ENCODE measurements at regions not wholly inside any gene's neighbourhood (a gene's known extent, or its start where the extent isn't known, plus 50 kb on each side); places are given as distances from the start of the nearest gene placed in this dataset.
"Not testable (repeated sequence)": the region's sequence is repeated elsewhere in the genome, so short reads cannot be mapped to it uniquely, and the experiment has no call there.

GRCh38 chr6:149244105-149244504, 73.4 kb upstream of the TAB2 start:
- no peak for DNase-seq

GRCh38 chr6:149246691-149247384, 70.7 kb upstream of the TAB2 start:
- DNase-seq, result no peak

- DNase-seq, result no peak
Observed at GRCh38 chr6:149247385-149247763, 70.1 kb upstream of the TAB2 start.

- DNase-seq, result not testable (repeated sequence)
Observed at GRCh38 chr6:149248263-149248662, 69.2 kb upstream of the TAB2 start.

GRCh38 chr6:149248693-149249369, 68.7 kb upstream of the TAB2 start:
- DNase-seq, result no peak

GRCh38 chr6:149249370-149250357, 67.8 kb upstream of the TAB2 start:
- no peak for DNase-seq

- no peak for DNase-seq
Observed at GRCh38 chr6:149250951-149251350, 66.6 kb upstream of the TAB2 start.

- no peak for DNase-seq
Observed at GRCh38 chr6:149252622-149253021, 64.9 kb upstream of the TAB2 start.

- no peak for DNase-seq
Observed at GRCh38 chr6:149254253-149254652, 63.3 kb upstream of the TAB2 start.

GRCh38 chr6:149259753-149260152, 57.8 kb upstream of the TAB2 start:
- DNase-seq, result no peak

- DNase-seq, result no peak
Observed at GRCh38 chr6:149260214-149260874, 57.2 kb upstream of the TAB2 start.

GRCh38 chr6:149261364-149262040, 56.0 kb upstream of the TAB2 start:
- no peak for DNase-seq

- no peak for DNase-seq
Observed at GRCh38 chr6:149263321-149263720, 54.2 kb upstream of the TAB2 start.

GRCh38 chr6:149264629-149265028, 52.9 kb upstream of the TAB2 start:
- DNase-seq, result no peak

GRCh38 chr6:149265945-149266344, 51.6 kb upstream of the TAB2 start:
- DNase-seq, result no peak

- DNase-seq, result no peak
Observed at GRCh38 chr6:149266659-149267058, 50.9 kb upstream of the TAB2 start.

GRCh38 chr6:149267072-149267471, 50.4 kb upstream of the TAB2 start:
- no peak for DNase-seq

GRCh38 chr6:149267513-149268043, 49.9 kb upstream of the TAB2 start:
- DNase-seq, result no peak
